Endothelial cell (in vitro differentiated cells): ENCODE measurements at regions not wholly inside any gene's neighbourhood (a gene's known extent, or its start where the extent isn't known, plus 50 kb on each side); places are given as distances from the start of the nearest gene placed in this dataset.

Source experiments
- DNase-seq: peaks from one replicate; pipeline ENCODE4 v3.0.0; 2021; ENCODE audit warnings: low spot score
- H3K27ac Mint-ChIP-seq: one replicate; pipeline ENCODE4 v1.8.0; 2021; ENCODE audit warnings: mixed read lengths, inconsistent platforms; ENCODE audit not compliant: unreplicated experiment
- H3K27me3 Mint-ChIP-seq: one replicate; pipeline ENCODE4 v1.8.0; 2021; ENCODE audit warnings: mild to moderate bottlenecking, moderate library complexity, mixed read lengths, inconsistent platforms; ENCODE audit not compliant: unreplicated experiment
- H3K36me3 Mint-ChIP-seq: one replicate; pipeline ENCODE4 v1.8.0; 2021; ENCODE audit warnings: mild to moderate bottlenecking, low read depth, mixed read lengths, inconsistent platforms; ENCODE audit not compliant: unreplicated experiment
- H3K4me1 Mint-ChIP-seq: one replicate; pipeline ENCODE4 v1.8.0; 2021; ENCODE audit warnings: mild to moderate bottlenecking, mixed read lengths, inconsistent platforms; ENCODE audit not compliant: unreplicated experiment
- H3K4me3 Mint-ChIP-seq: one replicate; pipeline ENCODE4 v1.8.0; 2021; ENCODE audit warnings: mild to moderate bottlenecking, mixed read lengths, inconsistent platforms; ENCODE audit not compliant: unreplicated experiment
- H3K9me3 Mint-ChIP-seq: one replicate; pipeline ENCODE4 v1.8.0; 2021; ENCODE audit warnings: mixed read lengths, inconsistent platforms; ENCODE audit not compliant: unreplicated experiment
- CTCF ChIP-seq: fragments of 200-600 bp; sonication (generic); IDR thresholded peaks from one replicate; pipeline ENCODE4 v1.5.0; 2021; ENCODE audit warnings: antibody characterized with exemption; ENCODE audit not compliant: unreplicated experiment

DNA sequence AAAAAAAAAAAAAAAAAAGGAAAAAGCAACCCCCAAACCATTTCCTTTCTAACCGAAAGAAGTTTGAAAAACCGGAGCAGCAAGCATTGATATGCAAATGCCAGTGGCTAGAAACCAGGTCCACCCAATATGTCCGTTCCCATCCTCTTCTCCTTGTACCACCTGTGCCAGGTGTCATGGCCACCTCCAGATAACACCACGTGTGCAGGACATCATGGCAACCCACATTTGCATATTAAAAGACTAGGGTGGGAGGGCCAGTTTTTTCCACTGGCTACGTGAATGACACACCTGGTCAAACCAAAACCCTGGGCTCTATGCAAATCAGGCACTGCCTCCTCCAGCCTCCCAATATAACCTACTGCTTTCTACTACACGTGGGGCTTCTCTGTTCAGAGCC, 303.3 kb upstream of the GULP1 start:
- Mint-ChIP-seq H3K27me3 (no peaks in the 10 kb centered on the region), H3K4me1 (peaks cover 12% of the 10 kb centered on the region), H3K4me3 (no peak overlapping the region), H3K9me3 (no peaks in the 10 kb centered on the region), H3K36me3 (no peaks in the 10 kb centered on the region), H3K27ac (no peak overlapping the region)
- no peak for DNase-seq
- TF ChIP-seq CTCF = no peak

- no peak overlapping the region for H3K27ac Mint-ChIP-seq
- no peak overlapping the region for H3K4me3 Mint-ChIP-seq
- DNase-seq = no peak
- TF ChIP-seq CTCF = no peak
- H3K36me3 Mint-ChIP-seq = no peaks in the 10 kb centered on the region
- peaks cover 1% of the 10 kb centered on the region for H3K27me3 Mint-ChIP-seq
- peaks cover 12% of the 10 kb centered on the region for H3K4me1 Mint-ChIP-seq
- H3K9me3 Mint-ChIP-seq = no peaks in the 10 kb centered on the region
These were observed 301.6 kb upstream of the GULP1 start for GRCh38 chr2:187989925-187990623.

DNA sequence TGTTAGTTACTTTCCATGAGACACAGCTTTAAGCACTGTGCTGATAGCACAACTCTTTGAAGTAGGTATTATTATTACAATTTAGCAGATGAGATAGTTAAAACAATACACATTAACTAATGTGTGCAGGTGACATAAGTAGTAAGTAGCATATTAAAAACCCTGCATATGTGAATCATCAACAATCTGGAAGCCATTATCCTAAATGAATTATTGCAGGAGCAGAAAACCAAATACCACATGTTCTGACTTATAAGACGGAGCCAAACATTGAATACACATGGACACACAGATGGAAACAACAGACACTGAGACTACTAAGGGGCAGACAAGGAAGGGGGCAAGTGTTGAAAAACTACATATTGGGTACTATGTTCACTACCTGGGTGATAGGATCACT, 300.3 kb upstream of the GULP1 start:
- H3K27me3 Mint-ChIP-seq = peaks cover 4% of the 10 kb centered on the region
- no peaks in the 10 kb centered on the region for H3K36me3 Mint-ChIP-seq
- no peak overlapping the region for H3K27ac Mint-ChIP-seq
- peaks cover 12% of the 10 kb centered on the region for H3K4me1 Mint-ChIP-seq
- H3K9me3 Mint-ChIP-seq = no peaks in the 10 kb centered on the region
- no peak overlapping the region for H3K4me3 Mint-ChIP-seq
- TF ChIP-seq CTCF = no peak
- no peak for DNase-seq

DNA sequence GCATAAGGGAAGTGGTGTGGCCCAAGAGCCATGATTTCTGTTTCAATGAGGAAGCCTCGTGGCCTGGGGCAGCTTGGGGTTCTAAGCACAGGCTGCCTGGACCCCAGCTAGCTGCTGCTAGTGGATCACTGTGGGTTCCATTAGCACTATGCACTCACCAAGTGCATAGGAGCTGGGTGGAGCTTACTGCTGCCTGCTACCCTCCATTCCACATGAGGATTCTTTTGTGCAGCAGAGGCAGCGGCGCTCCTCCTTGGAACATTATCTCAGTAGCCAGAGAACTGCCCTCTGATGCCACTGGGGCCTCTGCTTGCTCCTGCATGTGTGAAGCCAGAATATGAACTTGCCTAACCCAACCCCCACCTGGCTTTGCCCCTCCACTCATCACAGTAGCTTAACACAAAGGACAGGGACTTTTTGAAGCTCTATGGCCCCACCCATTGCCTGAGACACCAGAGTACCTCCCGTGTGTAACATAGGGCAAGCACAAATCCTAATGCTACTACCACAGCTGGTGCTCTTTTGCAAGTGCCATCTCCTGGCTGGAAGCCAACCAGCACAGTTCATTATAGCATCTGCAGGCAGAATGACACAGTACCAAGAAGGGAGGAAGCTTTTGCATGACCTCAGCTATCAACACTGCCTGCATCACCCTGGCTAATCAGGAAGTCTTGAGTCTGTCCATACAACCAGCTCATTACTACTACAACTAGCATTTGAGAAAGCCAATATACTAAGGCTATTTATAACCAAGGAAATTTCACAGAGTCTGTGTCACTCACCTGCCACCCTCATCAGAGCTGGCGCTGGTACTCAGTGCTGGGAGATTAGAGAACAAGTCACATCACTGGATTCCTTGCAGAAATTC, 297.0 kb upstream of the GULP1 start:
- no peaks in the 10 kb centered on the region for H3K9me3 Mint-ChIP-seq
- H3K4me1 Mint-ChIP-seq = peaks cover 17% of the 10 kb centered on the region
- no peak for DNase-seq
- H3K4me3 Mint-ChIP-seq = no peak overlapping the region
- no peaks in the 10 kb centered on the region for H3K36me3 Mint-ChIP-seq
- H3K27ac Mint-ChIP-seq = no peak overlapping the region
- no peak for TF ChIP-seq CTCF
- H3K27me3 Mint-ChIP-seq = peaks cover 4% of the 10 kb centered on the region

GRCh38 chr2:187995556-187995955, 296.1 kb upstream of the GULP1 start:
- Mint-ChIP-seq H3K4me3 (no peak overlapping the region), H3K27ac (no peak overlapping the region), H3K9me3 (no peaks in the 10 kb centered on the region), H3K4me1 (peaks cover 17% of the 10 kb centered on the region), H3K36me3 (no peaks in the 10 kb centered on the region), H3K27me3 (peaks cover 4% of the 10 kb centered on the region)
- DNase-seq = no peak
- no peak for TF ChIP-seq CTCF
